Colonic mucosa (tissue), 4 donors: ENCODE measurements at regions not wholly inside any gene's neighbourhood (a gene's known extent, or its start where the extent isn't known, plus 50 kb on each side); places are given as distances from the start of the nearest gene placed in this dataset.

Experiments used
- DNase-seq: peaks from one replicate; pipeline ENCODE4 v3.0.0-alpha.2; 2020
- H3K27ac ChIP-seq: fragments of 200-600 bp; one replicate; pipeline ENCODE4 v1.8.0; 2021
- H3K27me3 ChIP-seq: fragments of 200-600 bp; one replicate; pipeline ENCODE4 v1.8.0; 2021
- H3K36me3 ChIP-seq: fragments of 200-600 bp; one replicate; pipeline ENCODE4 v1.8.0; 2021
- H3K4me1 ChIP-seq: fragments of 200-600 bp; one replicate; pipeline ENCODE4 v1.8.0; 2021; ENCODE audit warnings: mild to moderate bottlenecking
- H3K4me3 ChIP-seq: fragments of 200-600 bp; one replicate; pipeline ENCODE4 v1.8.0; 2021
- H3K9ac ChIP-seq, 2 donors: one replicate each; pipeline ENCODE4 v1.7.0; 2013; ENCODE audit warnings: control low read depth in 2 of 2, low read depth in 2 of 2, low read length in 2 of 2
- H3K9me3 ChIP-seq: fragments of 200-600 bp; one replicate; pipeline ENCODE4 v1.8.0; 2021
- intact Hi-C: fragments of 100-400 bp; cut with DNase I; formaldehyde crosslinking; loops from one replicate; pipeline ENCODE4 v1.14.1; 2022
- TF ChIP-seq, protein P1 (sequence below): fragments of 200-600 bp; IDR thresholded peaks from one replicate; pipeline ENCODE4 v1.8.0; 2022; ENCODE audit warnings: antibody characterized with exemption, mild to moderate bottlenecking
- donor health status: healthy.
- donor health status: DM: no; HTN: no; CAD: no.
- donor health status: DM: no; HTN: no; CAD: no.

- no peak overlapping the region for H3K27ac ChIP-seq
- H3K9me3 ChIP-seq = no peaks in the 10 kb centered on the region
- no peaks in the 10 kb centered on the region for H3K27me3 ChIP-seq
- DNase-seq = no peak
- no peaks in the 10 kb centered on the region for H3K4me1 ChIP-seq
- H3K9ac ChIP-seq = no peak overlapping the region
- TF ChIP-seq, protein P1, sequence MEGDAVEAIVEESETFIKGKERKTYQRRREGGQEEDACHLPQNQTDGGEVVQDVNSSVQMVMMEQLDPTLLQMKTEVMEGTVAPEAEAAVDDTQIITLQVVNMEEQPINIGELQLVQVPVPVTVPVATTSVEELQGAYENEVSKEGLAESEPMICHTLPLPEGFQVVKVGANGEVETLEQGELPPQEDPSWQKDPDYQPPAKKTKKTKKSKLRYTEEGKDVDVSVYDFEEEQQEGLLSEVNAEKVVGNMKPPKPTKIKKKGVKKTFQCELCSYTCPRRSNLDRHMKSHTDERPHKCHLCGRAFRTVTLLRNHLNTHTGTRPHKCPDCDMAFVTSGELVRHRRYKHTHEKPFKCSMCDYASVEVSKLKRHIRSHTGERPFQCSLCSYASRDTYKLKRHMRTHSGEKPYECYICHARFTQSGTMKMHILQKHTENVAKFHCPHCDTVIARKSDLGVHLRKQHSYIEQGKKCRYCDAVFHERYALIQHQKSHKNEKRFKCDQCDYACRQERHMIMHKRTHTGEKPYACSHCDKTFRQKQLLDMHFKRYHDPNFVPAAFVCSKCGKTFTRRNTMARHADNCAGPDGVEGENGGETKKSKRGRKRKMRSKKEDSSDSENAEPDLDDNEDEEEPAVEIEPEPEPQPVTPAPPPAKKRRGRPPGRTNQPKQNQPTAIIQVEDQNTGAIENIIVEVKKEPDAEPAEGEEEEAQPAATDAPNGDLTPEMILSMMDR = no peak
- intact Hi-C loops = no loop called here
- H3K36me3 ChIP-seq = no peaks in the 10 kb centered on the region
- no peak overlapping the region for H3K4me3 ChIP-seq
These were observed 147.4 kb downstream of the TFCP2L1 start for GRCh38 chr2:121137571-121137970.

DNA sequence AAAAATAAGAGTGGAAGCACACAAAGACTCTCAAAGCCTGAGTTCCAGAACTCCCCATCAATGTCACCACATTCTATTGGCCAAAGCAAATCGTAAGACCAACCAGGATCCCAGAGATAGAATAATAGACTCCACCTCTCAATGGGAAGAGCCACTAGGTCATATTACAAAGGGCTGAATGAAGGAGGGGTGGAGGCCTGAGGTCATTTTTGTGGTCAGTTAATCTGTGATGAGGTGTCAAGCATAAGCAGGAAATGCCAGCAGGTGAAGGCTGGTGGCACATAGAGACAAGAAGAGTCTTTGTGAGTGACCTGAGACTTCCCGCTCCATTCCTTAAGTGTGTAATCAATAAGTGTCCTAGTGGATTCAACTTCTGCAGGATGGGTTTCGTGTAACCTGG, 144.3 kb downstream of the TFCP2L1 start:
- Histone ChIP-seq H3K36me3 (no peaks in the 10 kb centered on the region), H3K9me3 (no peaks in the 10 kb centered on the region), H3K27me3 (no peaks in the 10 kb centered on the region), H3K4me1 (no peaks in the 10 kb centered on the region), H3K27ac (no peak overlapping the region), H3K4me3 (no peak overlapping the region), H3K9ac (no peak overlapping the region)
- intact Hi-C loops = no loop called here
- TF ChIP-seq, protein P1 = no peak
- DNase-seq = no peak

- Histone ChIP-seq H3K36me3 (no peaks in the 10 kb centered on the region), H3K27me3 (no peaks in the 10 kb centered on the region), H3K9me3 (no peaks in the 10 kb centered on the region), H3K4me1 (no peaks in the 10 kb centered on the region), H3K27ac (no peak overlapping the region), H3K9ac (no peak overlapping the region), H3K4me3 (no peak overlapping the region)
- TF ChIP-seq, protein P1 = no peak
- DNase-seq = no peak
- intact Hi-C loops = no loop called here
These were observed 142.6 kb downstream of the TFCP2L1 start for GRCh38 chr2:121142452-121142851.

DNA sequence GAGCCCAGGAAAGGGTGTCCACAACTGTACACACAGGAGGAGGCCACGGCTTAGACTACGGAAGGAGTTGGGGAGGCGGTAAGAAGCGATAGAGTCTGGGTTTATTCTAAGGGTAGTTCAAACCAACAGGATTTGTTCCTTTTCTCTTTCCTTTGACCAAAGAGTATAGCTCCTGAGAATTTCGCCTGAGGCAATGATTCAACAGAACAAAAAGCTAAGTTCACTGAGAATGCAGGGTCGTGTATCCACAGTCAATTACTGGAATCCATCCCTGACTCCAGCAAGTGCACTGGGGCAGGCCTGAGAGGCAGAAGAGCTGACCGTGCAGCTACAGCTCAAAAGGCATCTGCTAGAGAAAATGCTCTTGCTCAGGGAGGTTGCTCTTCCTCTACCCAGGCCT, 140.9 kb downstream of the TFCP2L1 start:
- Histone ChIP-seq H3K27me3 (no peaks in the 10 kb centered on the region), H3K4me1 (no peaks in the 10 kb centered on the region), H3K27ac (no peak overlapping the region), H3K9ac (no peak overlapping the region), H3K9me3 (no peaks in the 10 kb centered on the region), H3K36me3 (no peaks in the 10 kb centered on the region), H3K4me3 (no peak overlapping the region)
- TF ChIP-seq, protein P1 = no peak
- no peak for DNase-seq
- intact Hi-C loops = no loop called here

GRCh38 chr2:121146630-121147029, 138.4 kb downstream of the TFCP2L1 start:
- Histone ChIP-seq H3K36me3 (no peaks in the 10 kb centered on the region), H3K4me1 (no peaks in the 10 kb centered on the region), H3K9me3 (no peaks in the 10 kb centered on the region), H3K9ac (no peak overlapping the region), H3K27ac (no peak overlapping the region), H3K4me3 (no peak overlapping the region), H3K27me3 (no peaks in the 10 kb centered on the region)
- TF ChIP-seq, protein P1 = no peak
- no peak for DNase-seq
- intact Hi-C loops = no loop called here

DNA sequence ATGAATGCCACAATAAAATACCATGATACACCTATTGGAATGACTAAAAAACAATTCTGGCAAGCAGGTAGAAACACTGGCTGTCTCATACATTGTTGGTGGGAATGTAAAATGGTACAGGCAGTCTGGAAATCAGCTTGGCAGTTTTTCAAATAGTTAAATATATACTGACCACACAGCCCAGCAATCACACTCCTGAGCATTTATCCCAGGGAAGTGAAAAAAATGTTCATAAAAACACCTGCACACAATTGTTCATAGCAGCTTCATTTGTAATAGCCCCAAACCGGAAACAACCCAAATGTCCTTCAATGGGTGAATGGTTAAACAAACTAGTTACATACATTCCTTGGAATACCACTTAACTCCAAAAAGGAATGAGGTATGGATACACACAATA, 137.2 kb downstream of the TFCP2L1 start:
- TF ChIP-seq, protein P1 = no peak
- no peaks in the 10 kb centered on the region for H3K4me1 ChIP-seq
- DNase-seq = no peak
- H3K27me3 ChIP-seq = no peaks in the 10 kb centered on the region
- H3K9ac ChIP-seq = no peak overlapping the region
- H3K27ac ChIP-seq = no peak overlapping the region
- intact Hi-C loops = no loop called here
- no peak overlapping the region for H3K4me3 ChIP-seq
- H3K36me3 ChIP-seq = no peaks in the 10 kb centered on the region
- no peaks in the 10 kb centered on the region for H3K9me3 ChIP-seq
